HG02852 (cell line): ENCODE measurements at regions not wholly inside any gene's neighbourhood (a gene's known extent, or its start where the extent isn't known, plus 50 kb on each side); places are given as distances from the start of the nearest gene placed in this dataset.

Experiments used
- ATAC-seq: cut with Tn5 transposase; IDR thresholded peaks from one replicate; pipeline ENCODE4 v1.9.1; 2021; ENCODE audit warnings: mild to moderate bottlenecking, moderate library complexity; ENCODE audit not compliant: unreplicated experiment

GRCh38 chr7:106774768-106775551 is 90.1 kb upstream of the PIK3CG start:
- no peak for ATAC-seq

DNA sequence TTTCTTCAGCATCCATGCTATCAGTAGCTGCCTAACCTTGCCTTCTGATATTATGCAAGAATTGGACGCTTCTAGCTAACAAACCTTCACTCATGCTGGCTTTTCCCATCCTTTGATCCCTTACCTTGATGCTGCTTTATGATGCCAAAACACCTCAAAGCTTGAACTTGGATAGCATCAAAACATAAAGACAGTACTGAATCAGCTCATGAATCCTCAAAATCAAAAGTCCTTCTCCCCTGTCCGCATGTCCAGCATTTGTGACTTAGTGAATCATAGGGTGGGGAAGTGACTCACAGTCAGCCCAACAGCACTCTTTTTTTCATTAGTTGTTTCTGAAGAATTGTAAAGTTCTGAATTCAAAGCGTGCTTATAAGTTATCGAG is 89.5 kb upstream of the PIK3CG start:
- no peak for ATAC-seq

- ATAC-seq, result no peak
Observed at GRCh38 chr7:106775975-106776607, 89.0 kb upstream of the PIK3CG start.

DNA sequence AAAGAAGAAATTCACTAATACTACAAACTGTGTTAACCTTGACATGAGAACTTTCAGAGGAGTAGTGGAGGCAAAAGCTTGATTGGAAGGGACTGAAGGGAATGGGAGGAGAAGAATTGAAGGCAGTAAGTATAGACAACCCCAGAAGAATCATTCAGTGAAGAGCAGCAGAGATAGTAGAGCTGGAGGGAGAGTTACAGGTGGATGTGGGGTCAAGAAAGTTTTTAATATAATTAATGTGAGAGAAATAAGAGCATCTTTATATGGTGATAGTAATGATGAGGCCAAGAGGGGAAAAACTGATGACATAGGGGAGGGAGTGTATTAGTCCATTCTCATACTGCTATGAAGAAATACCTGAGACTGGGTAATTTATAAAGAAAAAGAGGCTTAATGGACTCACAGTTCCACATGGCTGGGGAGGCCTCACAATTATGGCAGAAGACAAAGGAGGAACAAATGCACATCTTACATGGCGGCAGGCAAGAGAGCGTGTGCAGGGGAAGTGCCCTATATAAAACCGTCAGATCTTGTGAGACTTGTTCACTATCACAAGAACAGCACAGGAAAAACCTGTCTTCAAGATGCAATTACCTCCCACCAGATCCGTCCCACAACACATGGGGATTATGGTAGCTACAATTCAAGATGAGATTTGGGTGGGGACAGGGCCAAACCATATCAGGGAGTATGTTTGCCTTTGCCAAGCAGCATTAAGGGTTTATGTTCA is 88.3 kb upstream of the PIK3CG start:
- no peak for ATAC-seq

GRCh38 chr7:106777674-106778299 is 87.3 kb upstream of the PIK3CG start:
- no peak for ATAC-seq

DNA sequence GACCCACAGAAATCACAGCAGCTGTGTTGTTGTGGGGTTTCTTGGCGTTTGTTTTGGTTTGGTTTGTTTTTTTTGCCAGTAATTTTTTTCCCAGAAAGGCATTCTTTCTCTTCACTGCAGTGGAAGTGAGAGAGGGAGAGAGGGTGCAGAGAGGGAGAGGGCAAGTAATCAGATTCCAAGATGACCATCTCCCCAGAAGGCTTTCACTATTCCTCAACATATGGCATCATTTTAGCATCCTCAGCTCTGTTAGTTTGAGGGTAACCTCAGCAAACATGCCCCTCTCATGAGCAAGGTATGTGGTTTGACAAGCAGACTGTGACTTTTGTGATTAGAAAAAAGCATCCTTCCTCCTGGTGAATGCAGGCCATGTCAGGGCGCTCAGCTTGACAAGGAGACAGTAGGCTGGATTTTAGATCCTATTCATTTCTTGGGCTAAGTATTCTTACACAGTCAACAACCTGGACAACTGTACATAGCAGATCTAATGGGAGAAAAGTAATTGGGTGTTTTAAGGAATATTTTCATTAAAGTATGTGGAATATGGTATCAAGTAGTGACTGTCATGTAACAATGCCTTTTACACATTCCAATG is 86.3 kb upstream of the PIK3CG start:
- ATAC-seq, result no peak

- ATAC-seq, result no peak
Observed at GRCh38 chr7:106779877-106780276, 85.2 kb upstream of the PIK3CG start.

GRCh38 chr7:106781007-106781406 is 84.1 kb upstream of the PIK3CG start:
- no peak for ATAC-seq

DNA sequence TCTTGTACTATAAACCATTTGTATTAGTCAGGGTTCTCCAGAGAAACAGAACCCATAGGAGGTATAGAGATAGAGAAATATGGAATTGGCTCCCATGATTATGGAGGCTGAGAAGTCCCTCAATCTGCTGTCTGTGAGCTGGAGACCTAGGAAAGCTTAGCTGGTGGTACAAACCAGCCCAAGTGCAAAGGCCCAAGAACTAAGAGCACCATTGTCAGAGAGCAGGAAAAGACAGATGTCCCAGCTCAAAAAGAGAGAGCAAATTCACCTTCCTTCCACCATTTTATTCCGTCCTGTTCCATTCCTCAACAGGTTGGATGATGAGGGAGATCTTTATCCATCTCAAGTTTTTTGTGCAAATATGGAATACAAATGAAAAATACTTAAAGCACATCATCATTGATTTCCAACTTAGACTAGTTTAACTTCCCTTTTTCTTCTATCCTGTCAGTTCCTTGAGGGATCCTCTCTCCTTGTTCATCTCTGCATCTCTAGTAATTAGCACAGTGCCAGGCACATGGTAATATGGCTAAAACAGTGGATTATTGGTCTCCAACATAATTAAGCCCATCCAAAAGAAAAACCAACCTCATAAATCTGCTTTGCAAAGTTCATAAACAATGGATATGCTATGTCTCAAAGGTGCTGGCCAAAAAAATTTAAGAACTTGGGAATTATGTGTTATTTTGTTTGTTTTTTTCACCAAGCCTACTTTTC is 83.1 kb upstream of the PIK3CG start:
- no peak for ATAC-seq

- ATAC-seq, result no peak
Observed at GRCh38 chr7:106783286-106783685, 81.8 kb upstream of the PIK3CG start.

GRCh38 chr7:106788637-106789036 is 76.4 kb upstream of the PIK3CG start:
- no peak for ATAC-seq

- no peak for ATAC-seq
Observed at GRCh38 chr7:106791526-106791925, 73.6 kb upstream of the PIK3CG start.

DNA sequence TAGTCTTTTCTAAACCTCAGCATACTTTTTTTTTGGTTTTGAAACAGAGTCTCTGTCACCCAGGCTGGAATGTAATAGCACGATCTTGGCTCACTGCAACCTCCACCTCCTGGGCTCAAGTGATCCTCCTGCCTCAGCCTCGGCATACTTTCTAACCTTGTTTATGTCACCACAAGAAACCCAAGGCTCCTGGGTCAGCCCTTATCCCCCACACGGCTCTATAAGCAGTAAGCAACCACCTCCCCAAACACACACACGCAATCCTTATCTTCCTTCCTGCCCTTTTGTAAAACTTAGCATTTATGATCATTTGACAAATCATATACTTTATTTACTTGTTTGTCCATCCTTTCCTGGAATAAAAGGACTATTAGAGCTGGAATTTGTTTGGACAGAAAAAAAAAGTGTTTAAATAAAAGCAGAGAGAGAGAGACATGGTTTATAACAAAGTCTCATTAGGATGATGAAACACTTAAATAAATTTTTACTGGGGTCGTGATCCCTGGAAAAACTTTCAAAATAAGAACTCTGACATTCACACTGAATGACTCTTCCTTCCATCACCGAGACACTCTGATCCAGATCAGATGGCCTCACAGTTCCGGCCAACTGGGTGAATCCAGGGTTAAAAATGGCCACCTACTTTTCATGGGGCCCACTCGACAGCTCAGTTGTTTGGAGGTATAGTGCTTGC is 72.7 kb upstream of the PIK3CG start:
- no peak for ATAC-seq

DNA sequence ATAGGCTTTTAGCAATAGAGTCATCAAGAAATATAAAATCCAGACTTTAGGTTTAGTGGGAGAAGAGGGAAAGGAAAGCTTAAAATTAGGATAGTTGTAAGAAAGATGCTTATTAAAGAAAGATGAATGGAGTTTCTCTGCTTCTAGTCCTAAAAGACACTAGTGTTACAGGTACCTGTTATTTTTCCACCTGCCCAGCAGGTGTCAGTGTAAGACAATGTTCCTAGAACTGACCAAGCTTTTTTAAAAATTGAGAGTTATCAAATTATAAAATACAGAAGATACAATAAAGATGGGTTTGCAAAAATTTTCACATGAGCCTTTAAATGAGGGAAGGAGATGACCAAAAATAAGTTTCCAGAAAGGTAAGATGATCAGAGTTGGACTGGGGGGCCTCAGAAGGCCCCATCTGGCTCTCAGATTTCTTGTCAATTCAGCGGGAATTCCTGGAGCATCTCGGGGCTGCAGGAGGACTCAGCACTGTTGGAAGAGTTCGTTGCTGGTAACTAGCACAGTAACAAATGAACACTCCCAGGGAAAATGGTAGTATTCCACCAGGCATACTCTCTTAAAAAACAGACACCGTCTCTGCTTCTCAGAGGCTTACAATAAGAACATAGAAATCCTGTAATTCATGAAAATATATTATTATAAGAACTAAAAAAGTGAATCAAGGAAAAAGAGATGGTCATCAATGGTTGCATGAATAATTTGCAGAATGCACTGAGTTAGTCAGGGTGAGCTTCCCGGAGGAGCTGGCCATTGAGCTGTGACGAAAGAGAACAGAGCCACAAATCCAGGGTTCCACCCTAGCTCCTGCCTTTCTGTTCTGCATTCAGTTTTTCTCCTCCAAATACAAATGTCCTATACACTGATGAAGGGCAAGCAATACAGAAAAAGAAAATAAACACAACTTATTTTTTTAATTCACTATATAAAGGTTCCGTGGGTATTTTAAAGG is 71.8 kb upstream of the PIK3CG start:
- no peak for ATAC-seq

- ATAC-seq, result no peak
Observed at GRCh38 chr7:106794276-106795083, 70.6 kb upstream of the PIK3CG start.

- ATAC-seq, result no peak
Observed at GRCh38 chr7:106795084-106795876, 69.8 kb upstream of the PIK3CG start.

DNA sequence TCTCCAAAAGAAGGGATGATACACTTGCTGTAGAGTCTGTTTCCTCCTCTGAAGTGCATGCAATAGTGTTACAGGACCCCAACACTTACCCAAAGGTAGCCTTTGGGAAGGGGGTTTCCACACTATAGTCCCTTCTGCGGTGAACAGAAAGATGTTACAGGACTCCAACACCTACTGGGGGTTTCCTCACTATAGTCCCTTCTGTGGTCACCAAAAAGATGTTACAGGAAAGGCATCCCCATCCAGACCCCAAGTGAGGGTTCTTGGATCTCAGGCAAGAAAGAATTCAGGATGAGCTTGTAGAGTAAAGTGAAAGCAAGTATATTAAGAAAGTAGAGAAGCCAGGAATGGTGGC is 69.2 kb upstream of the PIK3CG start:
- ATAC-seq, result peak; percentile 84
